Activated T-helper 1 cell treated with Interleukin-2 at 50 U/mL for 16 hours (primary cell): ENCODE measurements at regions not wholly inside any gene's neighbourhood (a gene's known extent, or its start where the extent isn't known, plus 50 kb on each side); places are given as distances from the start of the nearest gene placed in this dataset.
"Not testable (repeated sequence)": the region's sequence is repeated elsewhere in the genome, so short reads cannot be mapped to it uniquely, and the experiment has no call there.

Experiments used
- DNase-seq: peaks from one replicate; pipeline ENCODE4 v3.0.0-alpha.2; 2020; ENCODE audit warnings: low read depth

- no peak for DNase-seq
Measured at GRCh38 chr1:14138135-14138506, 438.1 kb downstream of the PRDM2 start.

- no peak for DNase-seq
Measured at GRCh38 chr1:14138687-14139086, 438.7 kb downstream of the PRDM2 start.

GRCh38 chr1:14140831-14141401 is 440.9 kb downstream of the PRDM2 start:
- no peak for DNase-seq

- no peak for DNase-seq
Measured at GRCh38 chr1:14141656-14142055, 441.7 kb downstream of the PRDM2 start.

- DNase-seq, result no peak
Measured at GRCh38 chr1:14142397-14143100, 442.6 kb downstream of the PRDM2 start.

GRCh38 chr1:14143777-14144176 is 443.8 kb downstream of the PRDM2 start:
- no peak for DNase-seq

- DNase-seq, result no peak
Measured at GRCh38 chr1:14148526-14148925, 448.5 kb downstream of the PRDM2 start.

GRCh38 chr1:14149431-14149830 is 449.1 kb upstream of the KAZN start:
- DNase-seq, result no peak

GRCh38 chr1:14156543-14156942 is 441.9 kb upstream of the KAZN start:
- DNase-seq, result no peak

GRCh38 chr1:14160781-14161180 is 437.7 kb upstream of the KAZN start:
- DNase-seq, result no peak

- DNase-seq, result no peak
Measured at GRCh38 chr1:14163246-14163645, 435.2 kb upstream of the KAZN start.

GRCh38 chr1:14165371-14165801 is 433.1 kb upstream of the KAZN start:
- DNase-seq, result no peak

- no peak for DNase-seq
Measured at GRCh38 chr1:14167884-14168283, 430.6 kb upstream of the KAZN start.

- no peak for DNase-seq
Measured at GRCh38 chr1:14168326-14169063, 430.0 kb upstream of the KAZN start.

GRCh38 chr1:14173598-14173997 is 424.9 kb upstream of the KAZN start:
- DNase-seq, result no peak

GRCh38 chr1:14177866-14178265 is 420.6 kb upstream of the KAZN start:
- not testable (repeated sequence) for DNase-seq

- no peak for DNase-seq
Measured at GRCh38 chr1:14180738-14181137, 417.7 kb upstream of the KAZN start.

GRCh38 chr1:14181191-14181795 is 417.2 kb upstream of the KAZN start:
- no peak for DNase-seq

- DNase-seq, result no peak
Measured at GRCh38 chr1:14182856-14183255, 415.6 kb upstream of the KAZN start.

GRCh38 chr1:14183329-14183728 is 415.2 kb upstream of the KAZN start:
- no peak for DNase-seq

- no peak for DNase-seq
Measured at GRCh38 chr1:14184454-14184853, 414.0 kb upstream of the KAZN start.

- DNase-seq, result no peak
Measured at GRCh38 chr1:14189381-14189780, 409.1 kb upstream of the KAZN start.

- DNase-seq, result no peak
Measured at GRCh38 chr1:14190508-14190907, 408.0 kb upstream of the KAZN start.
